ENCODE measurements at regions not wholly inside any gene's neighbourhood (a gene's known extent, or its start where the extent isn't known, plus 50 kb on each side); places are given as distances from the start of the nearest gene placed in this dataset.

- TF ChIP-seq ZNF274 (IDR thresholded peaks at IDR 0.05; ENCODE audit: low read depth, low read length) (no peak), YY1 (IDR thresholded peaks at IDR 0.05; ENCODE audit: insufficient read depth, insufficient read length) (no peak), SUZ12 (IDR thresholded peaks at IDR 0.05; ENCODE audit: extremely low read depth, insufficient read depth, insufficient read length) (no peak)
Measured at GRCh38 chr13:65011378-65011777, 2218.8 kb downstream of the PCDH9 start.
